ENCODE measurements at regions not wholly inside any gene's neighbourhood (a gene's known extent, or its start where the extent isn't known, plus 50 kb on each side); places are given as distances from the start of the nearest gene placed in this dataset.

DNA sequence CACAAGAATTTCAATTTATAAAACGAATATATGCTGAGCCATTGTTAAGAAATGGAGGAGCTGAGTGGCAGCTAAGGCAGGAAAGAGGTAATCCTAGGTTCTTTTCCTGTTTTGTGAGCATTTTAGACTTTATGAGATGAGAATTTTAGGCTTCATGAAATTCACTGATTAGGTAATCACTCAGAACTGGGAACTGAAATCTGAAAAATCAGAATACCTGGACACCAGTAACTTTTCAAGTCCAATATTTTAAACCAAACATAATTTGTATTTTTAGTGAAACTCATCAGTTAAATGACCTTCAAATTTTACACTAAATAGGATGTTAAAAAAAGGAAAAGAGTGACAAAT lies 389.9 kb downstream of the HTR1B start:
- TF ChIP-seq, protein P1, sequence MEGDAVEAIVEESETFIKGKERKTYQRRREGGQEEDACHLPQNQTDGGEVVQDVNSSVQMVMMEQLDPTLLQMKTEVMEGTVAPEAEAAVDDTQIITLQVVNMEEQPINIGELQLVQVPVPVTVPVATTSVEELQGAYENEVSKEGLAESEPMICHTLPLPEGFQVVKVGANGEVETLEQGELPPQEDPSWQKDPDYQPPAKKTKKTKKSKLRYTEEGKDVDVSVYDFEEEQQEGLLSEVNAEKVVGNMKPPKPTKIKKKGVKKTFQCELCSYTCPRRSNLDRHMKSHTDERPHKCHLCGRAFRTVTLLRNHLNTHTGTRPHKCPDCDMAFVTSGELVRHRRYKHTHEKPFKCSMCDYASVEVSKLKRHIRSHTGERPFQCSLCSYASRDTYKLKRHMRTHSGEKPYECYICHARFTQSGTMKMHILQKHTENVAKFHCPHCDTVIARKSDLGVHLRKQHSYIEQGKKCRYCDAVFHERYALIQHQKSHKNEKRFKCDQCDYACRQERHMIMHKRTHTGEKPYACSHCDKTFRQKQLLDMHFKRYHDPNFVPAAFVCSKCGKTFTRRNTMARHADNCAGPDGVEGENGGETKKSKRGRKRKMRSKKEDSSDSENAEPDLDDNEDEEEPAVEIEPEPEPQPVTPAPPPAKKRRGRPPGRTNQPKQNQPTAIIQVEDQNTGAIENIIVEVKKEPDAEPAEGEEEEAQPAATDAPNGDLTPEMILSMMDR (IDR thresholded peaks at IDR 0.05; ENCODE audit: insufficient read depth, low read length) = no peak
- TF ChIP-seq POLR2AphosphoS5 (IDR thresholded peaks at IDR 0.05; ENCODE audit: low read depth) (no peak), GABPA (IDR thresholded peaks at IDR 0.05; ENCODE audit: low read depth) (no peak), SPI1 (IDR thresholded peaks at IDR 0.05; ENCODE audit: borderline replicate concordance, low read depth) (no peak)
- TF ChIP-seq, protein P2, sequence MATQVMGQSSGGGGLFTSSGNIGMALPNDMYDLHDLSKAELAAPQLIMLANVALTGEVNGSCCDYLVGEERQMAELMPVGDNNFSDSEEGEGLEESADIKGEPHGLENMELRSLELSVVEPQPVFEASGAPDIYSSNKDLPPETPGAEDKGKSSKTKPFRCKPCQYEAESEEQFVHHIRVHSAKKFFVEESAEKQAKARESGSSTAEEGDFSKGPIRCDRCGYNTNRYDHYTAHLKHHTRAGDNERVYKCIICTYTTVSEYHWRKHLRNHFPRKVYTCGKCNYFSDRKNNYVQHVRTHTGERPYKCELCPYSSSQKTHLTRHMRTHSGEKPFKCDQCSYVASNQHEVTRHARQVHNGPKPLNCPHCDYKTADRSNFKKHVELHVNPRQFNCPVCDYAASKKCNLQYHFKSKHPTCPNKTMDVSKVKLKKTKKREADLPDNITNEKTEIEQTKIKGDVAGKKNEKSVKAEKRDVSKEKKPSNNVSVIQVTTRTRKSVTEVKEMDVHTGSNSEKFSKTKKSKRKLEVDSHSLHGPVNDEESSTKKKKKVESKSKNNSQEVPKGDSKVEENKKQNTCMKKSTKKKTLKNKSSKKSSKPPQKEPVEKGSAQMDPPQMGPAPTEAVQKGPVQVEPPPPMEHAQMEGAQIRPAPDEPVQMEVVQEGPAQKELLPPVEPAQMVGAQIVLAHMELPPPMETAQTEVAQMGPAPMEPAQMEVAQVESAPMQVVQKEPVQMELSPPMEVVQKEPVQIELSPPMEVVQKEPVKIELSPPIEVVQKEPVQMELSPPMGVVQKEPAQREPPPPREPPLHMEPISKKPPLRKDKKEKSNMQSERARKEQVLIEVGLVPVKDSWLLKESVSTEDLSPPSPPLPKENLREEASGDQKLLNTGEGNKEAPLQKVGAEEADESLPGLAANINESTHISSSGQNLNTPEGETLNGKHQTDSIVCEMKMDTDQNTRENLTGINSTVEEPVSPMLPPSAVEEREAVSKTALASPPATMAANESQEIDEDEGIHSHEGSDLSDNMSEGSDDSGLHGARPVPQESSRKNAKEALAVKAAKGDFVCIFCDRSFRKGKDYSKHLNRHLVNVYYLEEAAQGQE (IDR thresholded peaks at IDR 0.05; ENCODE audit: insufficient replicate concordance, low read depth) = no peak

All from HL-60 (cell line).